Prostate gland (tissue), 2 donors: ENCODE measurements at regions not wholly inside any gene's neighbourhood (a gene's known extent, or its start where the extent isn't known, plus 50 kb on each side); places are given as distances from the start of the nearest gene placed in this dataset.

Experiments
- CTCF ChIP-seq, 4 experiments: fragments of 200-600 bp in 2 of 4; fragments of 450-650 bp in 2 of 4; sonication (generic) in 2 of 4; IDR thresholded peaks; 1 replicate in 3 of 4; 2 replicates in 1 of 4; pipeline ENCODE4 v1.5.1; 2016 to 2019; ENCODE audit warnings: antibody characterized with exemption in 4 of 4, mild to moderate bottlenecking in 2 of 4, moderate library complexity in 2 of 4
- POLR2AphosphoS5 ChIP-seq: sonication (generic); formaldehyde crosslinking; IDR thresholded peaks from one replicate; pipeline ENCODE4 v1.6.1; 2017; ENCODE audit warnings: antibody characterized with exemption

- TF ChIP-seq CTCF (IDR thresholded peaks at IDR 0.05), result no peak
- TF ChIP-seq POLR2AphosphoS5, result peak; percentile 76
These were observed 246.2 kb upstream of the TBL1XR1 start for GRCh38 chr3:177443469-177443868.
